Hepatocyte (in vitro differentiated cells): ENCODE measurements at regions not wholly inside any gene's neighbourhood (a gene's known extent, or its start where the extent isn't known, plus 50 kb on each side); places are given as distances from the start of the nearest gene placed in this dataset.

ENCODE experiments used
- DNase-seq: peaks from one replicate; pipeline ENCODE4 v3.0.0-alpha.2; 2016; ENCODE audit warnings: low spot score
- H2AFZ ChIP-seq: fragments of 200-600 bp; sonication (generic); 2 replicates; pipeline ENCODE4 v1.6.0; 2016; ENCODE audit warnings: antibody characterized with exemption, mild to moderate bottlenecking
- H3K27ac ChIP-seq: fragments of 200-600 bp; sonication (generic); 2 replicates; pipeline ENCODE4 v1.5.1; 2016; ENCODE audit warnings: mild to moderate bottlenecking
- H3K27me3 ChIP-seq: fragments of 200-600 bp; sonication (generic); 2 replicates; pipeline ENCODE4 v1.6.1; 2016
- H3K36me3 ChIP-seq: fragments of 200-600 bp; sonication (generic); replicated peaks from 2 replicates; pipeline ENCODE4 v1.5.1; 2016; ENCODE audit warnings: low read depth; ENCODE audit not compliant: insufficient read depth
- H3K4me1 ChIP-seq: fragments of 200-600 bp; sonication (generic); 2 replicates; pipeline ENCODE4 v1.5.1; 2016; ENCODE audit warnings: mild to moderate bottlenecking, moderate library complexity; ENCODE audit not compliant: insufficient read depth
- H3K4me2 ChIP-seq: fragments of 200-600 bp; sonication (generic); 2 replicates; pipeline ENCODE4 v1.6.0; 2016
- H3K4me3 ChIP-seq: fragments of 200-600 bp; sonication (generic); 2 replicates; pipeline ENCODE4 v1.5.1; 2016; ENCODE audit warnings: mild to moderate bottlenecking
- H3K79me2 ChIP-seq: fragments of 200-600 bp; sonication (generic); 2 replicates; pipeline ENCODE4 v1.6.0; 2017; ENCODE audit warnings: mild to moderate bottlenecking
- H3K9me2 ChIP-seq: fragments of 200-600 bp; sonication (generic); replicated peaks from 2 replicates; pipeline ENCODE4 v1.6.0; 2017; ENCODE audit warnings: mild to moderate bottlenecking; ENCODE audit not compliant: insufficient read depth
- H3K9me3 ChIP-seq: fragments of 200-600 bp; sonication (generic); 2 replicates; pipeline ENCODE4 v1.5.1; 2016; ENCODE audit warnings: low read depth, mild to moderate bottlenecking
- H4K20me1 ChIP-seq: fragments of 200-600 bp; sonication (generic); 2 replicates; pipeline ENCODE4 v1.6.0; 2016; ENCODE audit warnings: mild to moderate bottlenecking; ENCODE audit not compliant: insufficient read depth, poor library complexity, severe bottlenecking
- CTCF ChIP-seq: fragments of 200-600 bp; sonication (generic); IDR thresholded peaks from 2 replicates; pipeline ENCODE4 v1.5.1; 2016; ENCODE audit warnings: antibody characterized with exemption, mild to moderate bottlenecking; ENCODE audit not compliant: poor library complexity
- EZH2 ChIP-seq: fragments of 200-600 bp; sonication (generic); IDR thresholded peaks from 2 replicates; pipeline ENCODE4 v1.6.1; 2016; ENCODE audit warnings: antibody characterized with exemption, mild to moderate bottlenecking, borderline replicate concordance
- EZH2phosphoT487 ChIP-seq: fragments of 200-600 bp; sonication (generic); IDR thresholded peaks from one replicate; pipeline ENCODE4 v1.6.1; 2018; ENCODE audit warnings: antibody characterized with exemption, mild to moderate bottlenecking, low read depth, moderate library complexity; ENCODE audit not compliant: unreplicated experiment, severe bottlenecking
- WGBS: methylation state at CpG from one replicate; pipeline ENCODE4 v1.1.6; 2016; ENCODE audit warnings: low lambda C conversion rate; ENCODE audit errors: missing lambda C conversion rate; 5-methylcytosine and 5-hydroxymethylcytosine counted together

DNA sequence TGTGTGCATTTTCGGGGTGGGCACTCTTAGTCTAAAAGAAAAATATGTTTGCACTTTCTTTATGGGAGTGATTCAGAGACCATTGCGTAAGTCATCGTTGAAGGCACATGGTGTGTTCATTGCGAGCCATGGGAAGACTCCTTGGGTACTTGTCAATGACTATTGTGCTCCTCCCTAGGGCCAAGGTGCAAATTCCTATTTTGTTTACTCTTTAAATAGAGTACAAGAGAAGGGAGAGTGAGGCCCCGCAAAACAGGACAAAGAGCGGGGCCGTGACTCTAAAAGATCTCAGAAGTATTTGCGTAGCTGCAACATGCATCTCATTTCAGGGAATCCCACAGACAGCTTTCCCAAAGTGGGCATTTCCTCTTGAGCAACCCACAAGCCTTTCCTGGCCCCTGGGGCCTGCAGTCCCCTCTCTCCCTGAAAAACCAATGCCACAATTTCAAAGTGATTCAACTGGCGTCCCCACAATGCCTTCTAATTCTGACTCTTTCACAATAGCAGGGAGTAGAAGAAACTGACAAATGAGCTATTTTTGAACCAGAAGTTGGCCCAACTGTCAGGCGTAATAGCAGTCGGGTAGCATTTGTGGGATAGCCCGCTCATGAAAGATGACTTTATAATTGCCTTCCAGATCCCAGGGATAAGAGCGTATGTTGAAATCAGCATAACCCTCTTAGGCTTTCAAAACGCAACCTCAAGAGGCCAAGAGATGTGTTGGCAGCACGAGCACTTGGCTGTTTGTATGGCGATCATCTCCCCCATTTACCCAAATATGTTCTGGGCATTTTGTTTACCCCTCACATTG lies 277.9 kb upstream of the BMP2 start:
- peak; percentile 78 for DNase-seq

GRCh38 chr20:6485351-6485750 lies 282.1 kb upstream of the BMP2 start:
- Histone ChIP-seq H3K4me3 (no peak overlapping the region), H3K27me3 (no peaks in the 10 kb centered on the region), H2AFZ (no peak overlapping the region), H3K27ac (no peak overlapping the region), H3K9me2 (no peaks in the 10 kb centered on the region), H3K4me2 (no peak overlapping the region), H3K9me3 (no peaks in the 10 kb centered on the region), H3K4me1 (peaks cover 14% of the 10 kb centered on the region), H4K20me1 (no peaks in the 10 kb centered on the region), H3K79me2 (no peaks in the 10 kb centered on the region), H3K36me3 (no peaks in the 10 kb centered on the region)
- 38% methylated on average over 7 of the region's 7 CpGs for WGBS
- no peak for DNase-seq
- TF ChIP-seq CTCF (no peak), EZH2 (no peak), EZH2phosphoT487 (no peak)

More for the DNA sequence above, 277.9 kb upstream of the BMP2 start:
- Histone ChIP-seq H3K9me2 (no peaks in the 10 kb centered on the region), H4K20me1 (no peaks in the 10 kb centered on the region), H3K36me3 (no peaks in the 10 kb centered on the region), H3K4me2 (peak overlapping the region; percentile 15), H3K79me2 (no peaks in the 10 kb centered on the region), H3K4me3 (no peak overlapping the region), H3K27ac (peak overlapping the region; percentile 83), H3K9me3 (no peaks in the 10 kb centered on the region), H3K27me3 (no peaks in the 10 kb centered on the region), H2AFZ (no peak overlapping the region), H3K4me1 (peaks cover 27% of the 10 kb centered on the region)
- no peak for TF ChIP-seq EZH2phosphoT487
- TF ChIP-seq EZH2, result no peak
- no peak for TF ChIP-seq CTCF
- 64% methylated on average over 16 of the region's 16 CpGs for WGBS

GRCh38 chr20:6483727-6484126 lies 283.8 kb upstream of the BMP2 start:
- H3K27ac ChIP-seq, result no peak overlapping the region
- no peaks in the 10 kb centered on the region for H3K79me2 ChIP-seq
- 72% methylated on average over 2 of the region's 2 CpGs for WGBS
- no peak for TF ChIP-seq CTCF
- no peak for TF ChIP-seq EZH2phosphoT487
- TF ChIP-seq EZH2, result no peak
- no peaks in the 10 kb centered on the region for H3K9me2 ChIP-seq
- no peak overlapping the region for H3K4me3 ChIP-seq
- no peak overlapping the region for H2AFZ ChIP-seq
- H3K4me2 ChIP-seq, result no peak overlapping the region
- H3K36me3 ChIP-seq, result no peaks in the 10 kb centered on the region
- H4K20me1 ChIP-seq, result no peaks in the 10 kb centered on the region
- H3K27me3 ChIP-seq, result no peaks in the 10 kb centered on the region
- no peaks in the 10 kb centered on the region for H3K9me3 ChIP-seq
- no peak for DNase-seq
- peaks cover 3% of the 10 kb centered on the region for H3K4me1 ChIP-seq
